Endothelial cell of umbilical vein (primary cell): ENCODE measurements at regions not wholly inside any gene's neighbourhood (a gene's known extent, or its start where the extent isn't known, plus 50 kb on each side); places are given as distances from the start of the nearest gene placed in this dataset.

Experiments used
- CTCF ChIP-seq, 2 donors: IDR thresholded peaks; 1 replicate in 1 of 2; 2 replicates in 1 of 2; pipeline ENCODE4 v1.5.1; 2011; ENCODE audit warnings: low read length in 2 of 2, mild to moderate bottlenecking in 2 of 2, moderate library complexity in 2 of 2, control low read depth in 1 of 2, inconsistent platforms in 1 of 2, low read depth in 1 of 2; ENCODE audit not compliant: insufficient read depth in 1 of 2; ENCODE audit errors: extremely low read depth in 1 of 2
- EZH2 ChIP-seq: IDR thresholded peaks from 2 replicates; pipeline ENCODE4 v1.6.1; 2012; ENCODE audit warnings: borderline replicate concordance, low read depth, mild to moderate bottlenecking, moderate library complexity, low read length, inconsistent platforms; ENCODE audit not compliant: severe bottlenecking
- FOS ChIP-seq: IDR thresholded peaks from 2 replicates; pipeline ENCODE4 v1.6.1; 2011; ENCODE audit warnings: mild to moderate bottlenecking, low read length, moderate library complexity, borderline replicate concordance; ENCODE audit not compliant: insufficient read depth
- JUN ChIP-seq: IDR thresholded peaks from 2 replicates; pipeline ENCODE4 v1.6.1; 2011; ENCODE audit warnings: borderline replicate concordance, low read depth; ENCODE audit not compliant: insufficient read length, insufficient read depth
- MAX ChIP-seq: IDR thresholded peaks from 2 replicates; pipeline ENCODE4 v1.6.1; 2011; ENCODE audit not compliant: insufficient read depth, insufficient read length
- POLR2A ChIP-seq: IDR thresholded peaks from 2 replicates; pipeline ENCODE4 v1.6.1; 2012; ENCODE audit warnings: low read depth, mild to moderate bottlenecking, control low read depth, low read length
- POLR2AphosphoS5 ChIP-seq: IDR thresholded peaks from 2 replicates; pipeline ENCODE4 v1.6.1; 2012; ENCODE audit warnings: low read depth, mild to moderate bottlenecking, control low read depth, low read length, moderate library complexity; ENCODE audit not compliant: insufficient read depth

GRCh38 chr7:26472971-26473370 lies 181.3 kb downstream of the SNX10 start:
- TF ChIP-seq POLR2A (no peak), CTCF (IDR thresholded peaks at IDR 0.05; ENCODE audit: extremely low read depth in 1 of 2, insufficient read depth in 1 of 2, low read depth in 1 of 2, low read length in 2 of 2) (no peak), JUN (no peak), POLR2AphosphoS5 (no peak), MAX (no peak), EZH2 (no peak), FOS (no peak)
